ENCODE measurements at regions not wholly inside any gene's neighbourhood (a gene's known extent, or its start where the extent isn't known, plus 50 kb on each side); places are given as distances from the start of the nearest gene placed in this dataset.
"Not testable (repeated sequence)": the region's sequence is repeated elsewhere in the genome, so short reads cannot be mapped to it uniquely, and the experiment has no call there.

DNA sequence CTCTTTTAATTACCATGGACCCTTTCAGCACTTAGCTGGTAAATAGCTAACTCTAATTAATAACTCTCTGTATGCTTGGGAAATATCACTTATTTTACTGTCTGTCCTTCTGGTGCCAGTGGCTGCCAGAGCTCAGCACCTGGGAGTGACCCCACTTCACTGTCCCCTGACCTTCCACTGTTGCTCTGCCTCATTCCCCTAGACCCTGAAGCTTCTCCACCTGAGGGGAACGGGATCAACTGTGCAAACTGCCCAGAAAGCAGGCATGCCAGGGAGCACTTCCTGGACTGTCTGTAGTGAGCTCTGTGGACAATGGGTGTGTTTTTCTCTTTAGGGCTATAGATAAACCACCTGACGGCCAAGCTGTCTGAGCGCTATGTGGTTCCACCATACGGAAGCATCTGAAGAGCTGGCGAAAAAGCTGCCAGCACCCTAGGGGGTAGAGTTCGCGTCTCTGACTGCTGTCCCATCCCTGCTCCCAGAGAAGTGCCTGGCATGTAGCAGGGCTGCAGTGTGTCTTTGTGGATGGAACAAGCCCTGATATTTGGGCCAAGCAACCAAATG, 106.3 kb upstream of the FOXA2 start:
- DNase-seq (ENCODE audit: low read depth in 2 of 3, low spot score in 2 of 3): no peak

DNA sequence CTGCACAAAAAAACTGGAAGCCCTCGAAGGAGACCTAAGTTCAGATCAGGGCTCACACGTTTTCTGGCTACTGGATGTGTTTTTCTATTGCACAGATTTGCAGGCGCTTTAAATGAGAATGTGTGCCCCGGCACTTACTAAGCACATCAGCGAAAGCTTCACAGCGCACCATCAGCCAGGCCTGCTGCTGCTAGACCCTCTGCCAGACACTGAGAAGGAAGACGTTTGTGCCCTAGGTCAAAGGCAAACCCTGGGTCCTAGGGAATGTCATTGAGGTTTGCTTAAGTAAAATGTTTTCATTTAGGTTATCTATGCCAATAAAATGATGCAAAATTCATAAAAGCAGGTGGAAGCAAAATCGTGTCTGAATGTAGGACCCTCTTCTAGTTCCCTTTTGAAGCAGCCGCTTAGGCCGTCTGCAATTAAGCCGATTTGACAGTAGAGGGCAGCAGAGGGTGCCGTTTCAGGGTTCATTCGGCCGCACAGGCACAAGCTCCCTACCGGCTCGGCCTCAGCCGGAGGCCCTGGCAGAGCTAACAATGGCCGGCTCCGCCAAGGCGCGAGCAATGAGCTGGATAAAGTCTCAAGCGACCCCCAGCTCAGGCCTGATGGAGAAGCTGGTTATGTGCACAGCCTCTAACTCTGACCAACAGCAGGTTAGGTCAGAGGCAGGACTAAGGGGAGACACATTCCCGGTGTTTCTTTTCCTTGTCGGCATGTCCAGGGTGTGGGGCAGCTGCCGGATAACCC, 107.2 kb upstream of the FOXA2 start:
- DNase-seq (ENCODE audit: low read depth in 2 of 3, low spot score in 2 of 3): peak in 2 of 3 experiments; percentile 10 to 24

DNA sequence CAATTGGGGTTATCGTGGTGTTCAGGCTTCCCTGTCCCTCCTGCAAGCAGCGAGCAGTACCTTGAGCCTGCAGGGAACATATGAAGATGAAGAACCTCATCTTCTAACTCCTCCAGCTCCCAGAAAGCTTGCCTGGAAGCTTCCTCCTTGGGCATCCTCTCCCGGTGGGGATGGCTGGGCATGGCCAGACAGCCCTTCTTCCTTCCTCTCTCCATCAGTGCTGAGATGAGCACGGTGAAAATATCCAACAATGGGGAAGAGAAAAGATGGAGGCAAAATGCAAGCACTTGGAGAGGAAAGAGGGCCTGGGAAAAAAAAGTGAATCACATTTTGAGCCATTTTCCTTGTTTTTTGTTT, 107.7 kb upstream of the FOXA2 start:
- DNase-seq (ENCODE audit: low read depth in 2 of 3, low spot score in 2 of 3): no peak

DNA sequence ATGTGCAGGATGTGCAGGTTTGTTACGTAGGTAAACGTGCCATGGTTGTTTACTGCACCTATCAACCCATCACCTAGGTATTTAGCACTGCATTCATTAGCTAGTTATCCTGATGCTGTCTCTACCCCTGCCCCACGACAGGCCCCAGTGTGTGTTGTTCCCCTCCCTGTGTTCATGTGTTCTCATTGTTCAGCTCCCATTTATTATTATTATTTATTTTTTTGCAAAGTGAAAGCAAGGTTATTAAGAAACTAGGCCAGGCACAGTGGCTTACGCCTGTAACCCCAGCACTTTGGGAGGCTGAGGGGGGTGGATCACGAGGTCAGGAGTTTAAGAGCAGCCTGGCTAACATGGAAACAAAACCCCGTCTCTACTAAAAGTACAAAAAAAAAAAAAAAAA, 108.2 kb upstream of the FOXA2 start:
- not testable (repeated sequence) for DNase-seq (ENCODE audit: low read depth in 2 of 3, low spot score in 2 of 3)

DNA sequence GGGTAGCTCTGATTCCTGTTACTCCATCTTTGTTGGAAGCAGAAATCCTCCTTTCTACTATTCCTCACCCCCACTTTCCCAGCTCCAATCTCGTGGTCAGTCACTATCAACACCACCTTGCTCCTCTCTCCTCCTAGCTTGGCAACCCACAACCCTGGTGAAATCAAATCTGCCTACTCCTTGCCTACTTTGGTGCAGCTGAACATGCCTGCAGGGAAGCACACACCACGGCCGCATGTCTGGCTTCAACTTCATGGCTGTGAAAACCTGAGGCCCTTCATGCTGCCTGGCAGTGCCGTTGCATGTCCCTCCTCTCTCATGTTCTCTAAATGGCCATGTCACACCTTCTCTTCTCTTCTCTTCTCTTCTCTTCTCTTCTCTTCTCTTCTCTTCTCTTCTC, 112.4 kb upstream of the FOXA2 start:
- no peak for DNase-seq (ENCODE audit: low read depth in 2 of 3, low spot score in 2 of 3)

DNA sequence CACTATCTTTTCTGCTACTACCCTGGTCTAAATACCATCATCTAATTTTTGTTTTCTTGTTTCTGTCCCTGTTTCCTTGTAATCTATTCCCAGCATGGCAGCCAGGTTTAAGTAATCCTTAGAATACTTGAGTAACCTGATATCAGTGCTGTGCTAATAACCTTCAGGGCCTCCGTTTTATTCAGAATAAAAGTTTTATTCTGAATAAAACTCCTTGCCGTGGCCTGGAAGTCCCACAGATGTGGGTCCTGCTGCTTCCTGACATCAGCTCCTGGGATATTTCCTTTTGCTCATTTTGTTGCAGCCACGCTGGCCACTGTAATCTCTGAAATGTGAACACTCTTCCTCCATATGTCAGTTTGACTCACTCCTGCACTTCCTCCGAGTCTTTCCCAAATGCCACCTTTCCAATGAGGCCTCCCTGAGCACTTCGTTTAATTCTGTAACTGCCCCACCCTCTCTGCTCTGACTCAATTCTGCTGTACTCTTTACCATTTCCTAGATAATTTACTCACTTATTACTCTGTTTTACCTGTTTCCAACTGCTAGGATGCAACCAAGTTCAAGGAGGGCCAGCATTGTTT, 114.0 kb upstream of the FOXA2 start:
- DNase-seq (ENCODE audit: low read depth in 2 of 3, low spot score in 2 of 3): no peak

DNA sequence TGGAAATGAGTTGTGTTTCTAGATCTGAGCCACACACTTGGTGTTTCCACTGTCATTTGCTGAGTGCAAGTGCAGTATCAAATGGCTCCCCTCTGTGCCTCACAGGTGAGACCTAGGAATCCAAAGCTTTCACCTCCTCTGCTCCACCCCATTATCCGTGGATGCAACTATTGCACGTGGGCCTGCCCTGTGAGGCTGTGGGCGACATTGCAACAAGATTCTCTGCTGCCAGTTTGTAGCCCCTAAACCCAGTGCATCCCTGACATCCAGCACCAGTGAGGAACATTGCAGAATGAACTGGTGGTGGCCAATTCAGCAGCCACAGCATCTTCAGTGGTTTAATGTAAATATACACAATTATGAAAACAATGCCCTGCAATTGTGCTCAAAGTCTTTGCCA, 115.0 kb upstream of the FOXA2 start:
- DNase-seq (ENCODE audit: low read depth in 2 of 3, low spot score in 2 of 3): no peak

DNA sequence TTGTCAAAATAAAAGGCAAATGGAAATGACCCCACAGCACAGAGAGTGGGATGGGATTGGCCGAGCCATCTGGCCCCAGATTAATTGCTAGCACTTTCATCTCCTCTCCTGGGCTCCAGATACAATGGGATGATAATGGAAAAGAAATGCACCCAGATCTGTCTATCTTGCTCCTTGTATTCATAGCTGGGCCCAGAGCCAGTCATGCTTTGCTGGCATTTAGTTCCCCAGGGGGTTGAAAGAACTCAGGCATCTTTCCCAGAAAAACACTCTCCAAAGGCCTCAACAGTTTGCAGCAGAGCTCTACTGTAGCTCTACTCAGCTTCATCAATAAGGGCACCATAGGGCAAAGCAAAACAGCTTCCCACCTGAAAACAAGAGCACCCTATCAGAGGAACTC, 116.0 kb upstream of the FOXA2 start:
- DNase-seq (ENCODE audit: low read depth in 2 of 3, low spot score in 2 of 3): no peak

DNA sequence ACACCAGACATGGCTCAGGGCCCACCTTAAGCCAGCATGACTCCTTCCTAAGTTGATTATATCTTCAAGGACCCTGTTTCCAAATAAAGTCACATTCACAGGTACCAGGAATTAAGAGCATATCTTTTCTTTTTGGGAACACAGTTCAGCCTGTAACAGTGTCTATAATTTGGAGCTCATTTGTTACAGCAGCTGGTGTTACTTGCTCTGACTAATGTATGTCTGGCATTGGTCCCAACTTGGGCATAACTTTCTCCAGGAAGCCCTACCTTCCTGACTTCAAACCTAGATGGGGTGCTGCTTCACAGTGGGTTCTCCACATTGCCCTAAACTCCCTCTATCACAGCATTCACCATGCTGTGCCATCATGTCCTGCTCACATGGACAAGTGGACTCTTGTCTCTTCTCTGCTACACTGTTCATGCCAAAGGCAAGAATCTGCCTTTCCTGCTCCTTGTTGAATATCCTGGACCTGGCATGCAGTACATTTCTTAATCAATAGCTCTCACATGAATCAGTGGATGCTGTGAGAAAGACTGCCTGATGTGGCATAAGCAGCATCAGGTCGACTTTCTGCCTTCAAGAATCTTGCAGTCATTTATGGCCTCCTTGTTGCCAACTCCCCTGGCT, 117.4 kb upstream of the FOXA2 start:
- DNase-seq (ENCODE audit: low read depth in 2 of 3, low spot score in 2 of 3): no peak

DNA sequence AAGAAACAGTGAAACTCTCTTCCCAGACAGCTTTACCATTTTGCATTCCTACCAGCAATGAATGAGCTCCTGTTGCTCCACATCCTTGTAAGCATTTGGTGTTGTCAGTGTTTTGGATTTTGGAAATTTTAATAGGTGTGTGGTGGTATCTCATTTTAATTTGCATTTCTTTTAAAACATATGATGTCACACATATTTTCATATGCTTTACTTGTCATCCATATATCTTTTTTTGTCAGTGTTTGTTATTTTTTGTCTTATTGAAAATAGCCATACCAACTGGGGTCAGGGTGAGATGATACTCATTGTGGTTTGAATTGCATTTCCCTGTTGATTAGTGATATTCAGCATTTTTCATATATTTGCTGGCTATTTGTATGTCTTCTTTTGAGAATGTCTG, 119.5 kb upstream of the FOXA2 start:
- no peak for DNase-seq (ENCODE audit: low read depth in 2 of 3, low spot score in 2 of 3)

DNA sequence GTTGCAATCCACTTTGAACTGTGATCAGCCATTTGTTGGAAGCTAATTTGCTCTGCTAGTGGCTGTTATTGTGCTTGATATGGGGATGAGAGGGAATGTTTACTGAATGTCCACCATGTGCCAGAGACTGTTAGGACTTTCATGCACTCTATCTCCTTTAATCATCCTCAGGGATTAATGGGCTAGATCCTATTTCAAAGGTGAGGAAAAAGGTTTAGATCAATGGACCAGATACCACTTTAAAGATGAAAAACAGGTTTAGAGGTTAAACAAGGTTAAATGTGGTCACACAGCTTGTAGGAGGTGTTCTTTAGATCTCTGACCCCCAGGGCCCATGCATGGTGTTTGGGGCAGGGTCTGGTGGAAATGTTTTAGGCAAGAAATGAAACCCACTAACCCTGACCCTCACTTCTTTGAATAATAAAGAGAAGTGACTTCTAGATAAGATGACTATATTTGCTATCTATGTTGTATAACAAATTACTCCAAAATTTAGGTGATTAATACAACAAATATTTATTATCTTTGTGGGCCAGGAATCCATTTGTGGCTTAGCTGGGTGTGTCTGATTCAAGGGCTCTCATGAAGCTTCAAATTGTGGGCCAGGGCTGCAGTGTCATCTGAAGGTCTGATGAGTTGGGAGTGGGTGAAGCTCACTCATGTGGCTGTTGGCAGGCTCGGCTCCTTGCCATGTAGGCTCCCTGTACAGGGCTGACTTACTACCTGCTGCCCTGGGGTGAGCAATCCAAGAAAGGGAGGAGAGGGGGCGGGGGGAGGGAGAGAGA, 127.8 kb upstream of the FOXA2 start:
- DNase-seq (ENCODE audit: low read depth in 2 of 3, low spot score in 2 of 3): no peak

DNA sequence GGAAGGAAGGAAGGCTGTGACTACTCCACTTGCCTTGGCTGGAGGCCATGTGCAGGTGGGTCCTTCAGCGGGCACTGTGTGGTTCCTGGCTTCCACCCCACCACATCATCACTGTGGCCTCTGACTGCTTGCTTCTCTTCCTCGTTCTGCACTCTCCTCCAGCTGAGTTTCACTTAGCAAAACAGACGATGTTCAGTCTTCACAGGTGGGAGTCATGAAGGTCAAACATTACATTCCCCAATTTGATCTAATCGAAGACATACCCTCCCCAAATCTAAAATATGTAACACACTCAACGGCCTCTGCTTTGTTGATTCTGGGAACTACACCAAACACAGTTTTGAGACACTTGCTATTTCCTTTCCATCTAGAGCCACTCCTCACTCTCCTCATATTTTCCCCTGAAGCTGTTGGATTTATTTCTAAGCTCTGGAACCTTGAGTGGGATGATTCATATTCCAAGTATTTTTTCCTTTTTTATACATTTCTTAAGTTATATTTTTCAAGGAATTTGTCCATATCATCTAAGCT, 132.5 kb upstream of the FOXA2 start:
- DNase-seq (ENCODE audit: low read depth in 2 of 3, low spot score in 2 of 3): no peak

DNA sequence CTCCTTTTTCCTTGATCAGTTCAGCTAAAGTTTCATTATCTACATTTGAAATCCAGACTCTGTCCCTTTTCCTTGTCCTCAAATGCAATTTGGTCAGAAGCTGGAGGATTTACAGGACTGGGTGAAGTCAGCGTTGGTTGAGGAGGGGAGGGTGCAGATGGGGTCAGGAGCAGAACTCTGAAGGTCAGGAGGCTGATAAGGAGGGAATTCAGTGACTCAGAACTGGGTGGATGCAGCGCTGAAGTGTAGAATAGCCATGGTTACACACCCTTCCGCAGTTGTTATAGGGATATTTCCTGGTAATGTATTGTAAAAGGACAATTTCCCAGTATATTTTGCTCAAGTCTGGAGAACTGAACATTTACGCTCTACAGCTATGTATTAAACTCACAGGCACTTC, 133.1 kb upstream of the FOXA2 start:
- DNase-seq (ENCODE audit: low read depth in 2 of 3, low spot score in 2 of 3): no peak

DNA sequence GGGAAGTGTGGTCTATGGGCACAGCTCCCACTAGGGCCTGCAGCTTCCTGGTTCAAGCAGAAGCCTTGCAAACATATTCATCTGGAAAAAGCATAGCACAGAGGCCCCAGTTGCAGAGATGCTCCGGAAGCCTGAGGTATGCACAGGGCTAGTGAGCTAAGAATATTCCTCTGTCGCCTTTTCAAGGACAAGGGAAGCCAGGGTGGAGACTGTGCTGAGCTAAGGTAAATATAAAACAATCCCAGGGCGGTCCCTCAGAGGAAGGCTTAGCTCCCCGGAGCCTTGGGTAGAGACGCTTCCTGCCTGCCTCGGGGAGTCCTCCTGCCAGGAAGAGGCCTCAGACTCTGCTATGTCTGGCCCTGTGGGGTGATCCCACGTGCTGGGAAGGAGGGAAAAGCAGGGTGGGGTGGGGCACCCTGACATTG, 134.8 kb upstream of the FOXA2 start:
- no peak for DNase-seq (ENCODE audit: low read depth in 2 of 3, low spot score in 2 of 3)

DNA sequence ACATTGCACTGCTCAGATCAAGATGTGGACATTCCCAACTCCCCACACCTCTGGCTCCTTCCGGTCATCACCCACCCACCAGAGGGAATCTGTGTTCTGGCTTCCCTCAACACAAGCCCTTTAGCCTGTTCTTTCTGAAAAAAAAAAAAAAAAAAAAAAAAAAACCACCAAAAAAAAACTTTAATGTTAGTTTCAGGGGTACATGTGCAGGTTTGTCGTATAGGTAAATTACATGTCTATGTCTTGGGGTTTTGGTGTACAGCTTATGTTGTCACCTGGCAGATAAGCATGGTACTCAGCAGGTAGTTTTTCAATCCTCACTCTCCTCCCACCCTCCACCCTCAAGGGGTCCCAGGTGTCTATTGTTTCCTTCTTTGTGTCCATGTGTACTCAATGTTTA, 135.8 kb upstream of the FOXA2 start:
- DNase-seq (ENCODE audit: low read depth in 2 of 3, low spot score in 2 of 3): no peak

DNA sequence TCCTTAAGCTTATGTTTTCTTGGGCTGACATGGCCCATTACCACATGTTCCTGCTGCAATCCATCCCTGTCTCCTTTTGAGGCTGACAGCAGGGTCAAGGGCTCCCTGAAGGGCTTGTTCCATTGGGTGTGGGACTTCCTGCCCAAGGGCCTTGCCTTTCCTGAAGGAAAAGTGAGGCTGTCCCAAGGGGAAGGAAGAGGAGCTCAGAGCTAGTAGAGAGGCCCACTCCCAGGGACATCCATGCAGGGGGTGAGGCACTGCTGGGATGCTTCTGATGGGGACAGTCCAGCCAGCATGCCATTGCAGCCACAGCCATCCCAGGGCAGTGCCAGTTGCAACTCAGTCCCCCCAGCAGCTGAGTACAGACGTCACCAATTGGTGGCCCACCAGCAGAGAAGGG, 138.4 kb upstream of the FOXA2 start:
- no peak for DNase-seq (ENCODE audit: low read depth in 2 of 3, low spot score in 2 of 3)

DNA sequence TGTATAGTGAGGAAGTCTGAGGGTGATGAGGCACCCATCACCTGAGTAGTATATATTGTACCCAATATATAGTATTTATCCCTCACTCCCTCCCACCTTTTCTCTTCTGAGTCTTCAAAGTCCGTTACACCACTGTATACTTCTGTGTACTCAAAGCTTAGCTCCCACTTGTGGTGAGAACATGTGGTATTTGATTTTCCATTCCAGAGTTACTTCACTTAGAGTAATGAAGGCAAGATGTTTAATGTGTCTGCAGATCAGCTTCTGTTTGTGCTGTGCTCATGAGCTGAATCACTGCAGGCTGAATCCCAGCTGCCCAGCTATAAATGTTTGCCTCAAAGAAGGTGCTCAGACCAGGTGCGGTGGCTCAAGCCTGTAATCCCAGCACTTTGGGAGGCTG, 139.3 kb upstream of the FOXA2 start:
- DNase-seq (ENCODE audit: low read depth in 2 of 3, low spot score in 2 of 3): no peak

DNA sequence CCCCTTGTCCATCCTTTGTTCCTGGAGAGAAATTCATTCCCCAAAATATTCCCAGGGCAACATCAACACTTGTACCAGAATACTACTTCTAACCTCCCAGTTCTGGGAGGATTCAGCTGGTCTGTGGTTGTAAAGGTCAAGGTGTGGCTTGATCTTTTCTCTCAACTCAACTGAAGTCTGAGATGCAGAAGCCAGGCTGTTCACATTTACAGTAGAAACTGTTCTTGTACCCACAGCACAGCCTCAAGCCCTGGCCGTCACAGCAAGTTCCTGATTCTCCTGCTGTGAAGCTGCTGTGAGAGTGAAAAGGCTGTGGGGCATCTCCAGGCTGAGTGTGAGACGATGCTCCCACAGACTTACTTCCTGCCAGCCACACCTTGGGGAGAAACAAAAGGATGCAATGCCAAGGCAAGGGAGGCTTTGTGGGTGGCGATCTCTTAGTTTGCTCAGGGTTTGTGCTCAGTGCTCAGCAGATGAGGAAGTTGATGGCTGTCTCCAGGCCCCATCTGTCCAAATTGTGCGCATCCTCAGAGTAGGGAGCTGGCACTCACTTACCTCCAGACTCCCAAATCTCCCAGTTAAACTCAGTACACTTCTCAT, 143.9 kb upstream of the FOXA2 start:
- no peak for DNase-seq (ENCODE audit: low read depth in 2 of 3, low spot score in 2 of 3)

DNA sequence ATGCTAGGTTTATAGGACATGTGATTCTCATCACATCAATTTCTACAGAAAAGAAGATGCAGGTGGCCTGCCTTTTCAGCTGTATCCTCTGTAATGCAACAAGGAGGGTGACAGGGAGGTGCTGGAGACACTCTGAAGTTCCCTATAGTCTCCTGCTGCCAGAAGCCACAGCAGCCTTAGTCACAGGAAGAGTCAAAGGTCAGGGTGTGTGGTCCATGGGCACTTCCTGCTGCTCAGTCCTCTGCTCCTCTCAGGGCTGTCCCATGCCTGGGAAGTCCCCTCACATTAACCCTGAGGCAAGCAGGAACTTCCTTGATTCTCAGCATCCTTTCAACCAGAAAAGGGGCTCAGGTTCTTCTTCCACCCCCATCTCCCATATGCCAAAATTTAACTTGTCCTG, 144.8 kb upstream of the FOXA2 start:
- no peak for DNase-seq (ENCODE audit: low read depth in 2 of 3, low spot score in 2 of 3)

DNA sequence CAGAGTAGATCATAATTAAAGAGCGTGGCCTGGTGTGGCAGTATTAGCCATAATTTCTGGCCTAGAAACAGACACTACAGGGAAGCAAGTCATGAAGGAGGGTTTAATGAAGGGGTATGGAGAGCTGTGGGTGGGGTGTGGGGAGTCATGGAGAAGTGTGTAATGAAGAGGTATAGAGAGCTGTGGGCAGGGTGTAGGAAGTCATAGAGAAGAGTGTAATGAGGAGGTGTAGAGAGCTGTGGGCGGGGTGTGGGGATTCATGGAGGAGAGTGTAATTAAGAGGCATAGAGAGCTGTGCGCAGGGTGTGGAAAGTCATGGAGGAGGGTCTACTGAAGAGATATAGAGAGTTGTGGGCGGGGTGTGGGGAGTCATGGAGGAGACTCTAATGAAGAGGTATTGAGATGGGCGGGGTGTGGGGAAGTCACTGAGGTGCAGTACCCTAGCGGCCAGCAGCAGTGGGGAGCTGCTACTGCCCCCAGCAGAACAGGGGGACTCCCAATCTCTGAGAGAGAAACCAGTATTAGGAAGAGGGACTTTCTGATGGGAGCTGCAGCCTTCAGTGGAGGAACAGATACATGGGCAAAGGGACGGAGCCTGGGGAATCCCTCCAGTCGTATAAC, 145.4 kb upstream of the FOXA2 start:
- no peak for DNase-seq (ENCODE audit: low read depth in 2 of 3, low spot score in 2 of 3)

DNA sequence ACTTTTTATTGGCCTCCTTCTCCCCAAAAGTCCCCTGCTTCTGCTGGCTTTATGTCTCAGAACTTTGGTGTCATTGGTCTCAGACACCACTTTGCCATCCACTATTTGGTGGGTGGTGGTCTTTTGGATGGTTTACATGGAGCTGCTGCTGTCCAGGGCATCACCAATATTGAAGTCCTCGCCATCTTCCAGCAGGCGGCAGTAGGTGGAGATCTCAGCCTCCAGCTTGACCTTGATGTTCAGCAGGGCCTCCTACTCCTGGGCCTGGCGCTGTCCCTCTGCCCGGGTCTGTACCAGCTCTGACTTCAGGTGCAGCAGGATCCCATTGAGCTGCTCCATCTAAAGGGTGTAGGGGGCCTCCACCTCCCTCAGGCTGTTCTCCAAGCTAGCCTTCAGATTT, 148.4 kb upstream of the FOXA2 start:
- DNase-seq (ENCODE audit: low read depth in 2 of 3, low spot score in 2 of 3): no peak
